Gastrocnemius medialis (tissue), 4 donors: ENCODE measurements at regions not wholly inside any gene's neighbourhood (a gene's known extent, or its start where the extent isn't known, plus 50 kb on each side); places are given as distances from the start of the nearest gene placed in this dataset.
"Not testable (repeated sequence)": the region's sequence is repeated elsewhere in the genome, so short reads cannot be mapped to it uniquely, and the experiment has no call there.

ENCODE experiments used
- ATAC-seq, 2 donors: fragments of 150-250 bp; one replicate each; pipeline ENCODE4 v1.9.1; 2016
- DNase-seq, 2 donors: peaks; one replicate each; pipeline ENCODE4 v3.0.0-alpha.2; 2019
- H3K27ac ChIP-seq, 4 donors: fragments of 200-600 bp; sonication (generic); 1 replicate in 1 of 4; 2 replicates in 3 of 4; pipeline ENCODE4 v1.5.1; 2016 to 2018; ENCODE audit warnings: mild to moderate bottlenecking in 2 of 4, moderate library complexity in 1 of 4
- H3K27me3 ChIP-seq, 3 donors: fragments of 200-600 bp; sonication (generic) in 2 of 3; 1 replicate in 1 of 3; 2 replicates in 2 of 3; pipeline versions ENCODE4 v1.5.1 to v1.6.0; 2016 to 2019; ENCODE audit warnings: mild to moderate bottlenecking in 1 of 3, moderate library complexity in 1 of 3
- H3K36me3 ChIP-seq, 2 donors: fragments of 200-600 bp; sonication (generic) in 1 of 2; one replicate each; pipeline ENCODE4 v1.5.1; 2017 to 2018
- H3K4me1 ChIP-seq, 2 donors: fragments of 200-600 bp; sonication (generic) in 1 of 2; one replicate each; pipeline ENCODE4 v1.5.1; 2016 to 2017; ENCODE audit warnings: mild to moderate bottlenecking in 2 of 2
- H3K4me3 ChIP-seq, 4 donors: fragments of 200-600 bp; sonication (generic) in 3 of 4; 1 replicate in 1 of 4; 2 replicates in 3 of 4; pipeline ENCODE4 v1.5.1; 2016 to 2019; ENCODE audit warnings: mild to moderate bottlenecking in 2 of 4
- H3K9me3 ChIP-seq, 3 donors: fragments of 200-600 bp; sonication (generic) in 2 of 3; 1 replicate in 1 of 3; 2 replicates in 2 of 3; pipeline ENCODE4 v1.5.1; 2016 to 2019
- POLR2A ChIP-seq, 2 donors: fragments of 450-650 bp; IDR thresholded peaks; one replicate each; pipeline ENCODE4 v1.6.1; 2017; ENCODE audit warnings: antibody characterized with exemption in 2 of 2, mild to moderate bottlenecking in 2 of 2, moderate library complexity in 2 of 2
- in situ Hi-C, 4 donors: fragments of 200-750 bp; cut with MboI; loops; one replicate each; pipeline versions ENCODE4 v1.15.0 to v1.8.0; 2017; ENCODE audit warnings: low sequenced_read_pairs in 4 of 4
- intact Hi-C: fragments of 100-400 bp; cut with DNase I; formaldehyde crosslinking; loops from one replicate; pipeline ENCODE4 v1.15.1; 2023; ENCODE audit warnings: low total_unique reads
- TF ChIP-seq, protein P1 (sequence below), 5 experiments: fragments of 450-650 bp in 3 of 5; fragments of 200-600 bp in 2 of 5; sonication (generic) in 2 of 5; IDR thresholded peaks in 4 of 5; conservative IDR thresholded peaks in 1 of 5; 1 replicate in 4 of 5; 2 replicates in 1 of 5; pipeline ENCODE4 v1.5.1; 2016 to 2019; ENCODE audit warnings: antibody characterized with exemption in 5 of 5, mild to moderate bottlenecking in 3 of 5, moderate library complexity in 3 of 5

DNA sequence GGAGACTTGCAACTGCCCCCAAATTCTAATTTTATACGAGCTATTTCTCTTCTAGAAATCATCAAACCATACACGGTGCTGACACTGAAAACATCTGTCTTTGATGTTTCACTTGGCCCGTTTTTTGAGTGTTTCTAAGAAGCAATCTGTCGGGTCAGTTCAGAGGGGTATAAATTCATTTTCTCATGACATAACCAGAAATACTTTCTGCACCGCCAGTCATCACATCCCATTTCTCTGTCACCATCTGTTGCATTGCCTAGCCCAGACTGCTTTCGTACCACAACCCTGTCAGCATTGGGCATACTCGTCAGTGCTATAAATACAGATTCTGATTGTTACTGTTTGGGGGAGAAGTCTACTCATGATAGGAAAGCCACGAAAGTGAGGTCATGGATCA is 63.1 kb upstream of the CCDC90B start:
- no peaks in the 10 kb centered on the region for H3K4me1 ChIP-seq
- no peak overlapping the region for H3K4me3 ChIP-seq
- TF ChIP-seq, protein P1, sequence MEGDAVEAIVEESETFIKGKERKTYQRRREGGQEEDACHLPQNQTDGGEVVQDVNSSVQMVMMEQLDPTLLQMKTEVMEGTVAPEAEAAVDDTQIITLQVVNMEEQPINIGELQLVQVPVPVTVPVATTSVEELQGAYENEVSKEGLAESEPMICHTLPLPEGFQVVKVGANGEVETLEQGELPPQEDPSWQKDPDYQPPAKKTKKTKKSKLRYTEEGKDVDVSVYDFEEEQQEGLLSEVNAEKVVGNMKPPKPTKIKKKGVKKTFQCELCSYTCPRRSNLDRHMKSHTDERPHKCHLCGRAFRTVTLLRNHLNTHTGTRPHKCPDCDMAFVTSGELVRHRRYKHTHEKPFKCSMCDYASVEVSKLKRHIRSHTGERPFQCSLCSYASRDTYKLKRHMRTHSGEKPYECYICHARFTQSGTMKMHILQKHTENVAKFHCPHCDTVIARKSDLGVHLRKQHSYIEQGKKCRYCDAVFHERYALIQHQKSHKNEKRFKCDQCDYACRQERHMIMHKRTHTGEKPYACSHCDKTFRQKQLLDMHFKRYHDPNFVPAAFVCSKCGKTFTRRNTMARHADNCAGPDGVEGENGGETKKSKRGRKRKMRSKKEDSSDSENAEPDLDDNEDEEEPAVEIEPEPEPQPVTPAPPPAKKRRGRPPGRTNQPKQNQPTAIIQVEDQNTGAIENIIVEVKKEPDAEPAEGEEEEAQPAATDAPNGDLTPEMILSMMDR (IDR thresholded peaks at IDR 0.05 in 4 of 5, conservative IDR thresholded peaks at IDR 0.05 in 1 of 5): no peak
- no peak for TF ChIP-seq POLR2A (IDR thresholded peaks at IDR 0.05)
- no peaks in the 10 kb centered on the region for H3K36me3 ChIP-seq
- in situ Hi-C loops: no loop called here
- H3K27ac ChIP-seq: no peak overlapping the region
- ATAC-seq: no peak
- intact Hi-C loops: no loop called here
- H3K27me3 ChIP-seq: no peaks in the 10 kb centered on the region
- no peaks in the 10 kb centered on the region for H3K9me3 ChIP-seq
- DNase-seq: no peak

DNA sequence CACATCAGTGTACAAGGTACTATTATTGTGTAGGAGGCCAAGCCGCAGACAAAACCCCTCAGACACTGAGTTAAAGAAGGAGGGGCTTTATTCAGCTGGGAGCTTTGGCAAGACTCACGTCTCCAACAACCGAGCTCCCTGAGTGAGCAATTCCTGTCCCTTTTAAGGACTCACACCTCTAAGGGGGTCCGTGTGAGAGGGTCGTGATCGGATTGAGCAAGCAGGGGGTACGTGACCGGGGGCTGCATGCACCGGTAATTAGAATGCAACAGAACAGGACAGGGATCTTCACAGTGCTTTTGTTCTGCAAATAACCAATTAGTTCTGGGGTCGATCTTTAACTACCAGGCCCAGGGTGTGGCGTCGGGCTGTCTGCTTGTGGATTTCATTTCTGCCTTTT is 60.5 kb upstream of the CCDC90B start:
- ATAC-seq, H3K27me3 ChIP-seq, H3K36me3 ChIP-seq, H3K4me3 ChIP-seq, DNase-seq, in situ Hi-C loops, H3K4me1 ChIP-seq, H3K9me3 ChIP-seq, intact Hi-C loops, H3K27ac ChIP-seq: not testable (repeated sequence)

DNA sequence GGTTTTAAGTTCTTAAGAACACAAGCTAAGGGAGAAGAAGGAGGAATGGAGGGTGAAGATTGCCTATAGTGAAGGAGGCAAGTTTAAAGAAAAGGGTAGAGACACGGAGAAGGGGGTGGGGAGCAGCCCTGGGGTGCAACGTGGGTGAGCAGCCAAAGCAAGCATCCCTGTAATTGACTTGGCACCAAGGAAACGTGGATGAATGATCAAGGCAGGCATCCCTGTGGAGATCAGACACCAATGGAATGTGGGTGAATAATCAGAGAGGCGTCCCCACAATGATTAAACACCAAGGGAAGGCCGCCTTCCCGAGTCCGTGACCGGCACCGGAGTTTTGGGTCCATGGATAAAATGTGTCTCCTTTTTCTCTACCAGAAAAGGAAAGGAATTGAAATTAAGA is 58.4 kb upstream of the CCDC90B start:
- DNase-seq, H3K36me3 ChIP-seq, H3K27ac ChIP-seq, intact Hi-C loops, H3K4me1 ChIP-seq, ATAC-seq, H3K27me3 ChIP-seq, H3K9me3 ChIP-seq, in situ Hi-C loops, H3K4me3 ChIP-seq: not testable (repeated sequence)

DNA sequence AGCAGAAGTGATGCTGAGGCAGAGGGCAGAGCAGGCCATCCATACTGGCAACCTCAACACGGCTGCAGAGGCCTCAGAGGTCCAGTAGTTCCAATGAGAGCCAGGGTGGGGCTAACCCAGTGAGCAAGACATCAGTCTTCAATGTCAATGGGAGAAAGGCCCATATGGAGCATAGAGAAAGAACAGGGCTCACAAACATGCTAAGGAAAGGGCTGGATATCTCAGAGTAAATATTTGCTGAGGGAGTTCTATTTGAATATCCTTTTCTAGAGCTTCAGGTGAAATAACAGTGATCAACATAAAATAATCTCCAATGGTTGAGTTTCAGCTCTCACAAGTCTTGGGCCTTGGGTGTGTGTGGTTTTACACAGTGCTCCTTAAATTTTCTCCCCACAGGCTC is 50.8 kb upstream of the CCDC90B start:
- no peak overlapping the region for H3K27ac ChIP-seq
- DNase-seq: no peak
- TF ChIP-seq, protein P1 (IDR thresholded peaks at IDR 0.05 in 4 of 5, conservative IDR thresholded peaks at IDR 0.05 in 1 of 5): no peak
- no peaks in the 10 kb centered on the region for H3K36me3 ChIP-seq
- H3K4me1 ChIP-seq: no peaks in the 10 kb centered on the region
- intact Hi-C loops (no loop called here), in situ Hi-C loops (no loop called here)
- no peaks in the 10 kb centered on the region for H3K27me3 ChIP-seq
- H3K9me3 ChIP-seq: no peaks in the 10 kb centered on the region
- H3K4me3 ChIP-seq: no peak overlapping the region
- ATAC-seq: no peak
